ENCODE measurements at regions not wholly inside any gene's neighbourhood (a gene's known extent, or its start where the extent isn't known, plus 50 kb on each side); places are given as distances from the start of the nearest gene placed in this dataset.

DNA sequence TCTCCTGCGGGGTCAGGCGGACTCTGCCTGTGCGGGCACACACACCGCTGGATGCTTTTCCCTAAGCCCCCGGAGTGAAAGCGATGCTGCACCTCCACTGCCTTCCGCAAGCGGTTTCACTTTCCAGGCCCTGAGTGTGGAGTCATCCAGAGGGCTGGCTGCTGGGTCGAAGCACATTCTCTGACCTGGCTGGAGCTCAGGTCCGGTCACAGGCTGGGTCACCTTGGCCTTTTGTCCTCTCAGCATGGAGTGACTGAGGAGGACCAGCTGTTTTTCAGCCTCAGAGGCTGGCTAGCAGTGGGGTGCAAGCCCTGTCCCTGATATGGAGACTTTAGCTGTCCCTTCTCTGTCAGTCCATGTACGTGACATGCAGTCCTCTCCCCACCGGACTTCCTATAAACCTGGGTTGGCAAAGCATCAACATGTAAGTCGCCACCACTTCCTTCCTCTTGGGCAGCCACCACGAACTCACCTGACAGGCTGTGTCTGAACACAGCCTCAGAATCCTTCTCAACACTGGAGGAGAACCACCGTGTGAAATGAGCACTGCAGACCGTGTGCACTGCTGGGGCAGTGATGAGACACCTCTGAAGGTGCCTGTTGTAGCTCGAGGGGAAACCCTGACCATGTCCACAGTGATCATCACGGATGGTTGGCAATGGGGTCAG is 51.3 kb downstream of the GADD45G start:
- 67 to 73% methylated on average over 8 to 18 of the region's 18 CpGs for WGBS, 2 donors
- intact Hi-C loops (cut with DNase I; ENCODE audit: low total_unique reads) = no loop called here
- DNase-seq = peak; percentile 73

DNA sequence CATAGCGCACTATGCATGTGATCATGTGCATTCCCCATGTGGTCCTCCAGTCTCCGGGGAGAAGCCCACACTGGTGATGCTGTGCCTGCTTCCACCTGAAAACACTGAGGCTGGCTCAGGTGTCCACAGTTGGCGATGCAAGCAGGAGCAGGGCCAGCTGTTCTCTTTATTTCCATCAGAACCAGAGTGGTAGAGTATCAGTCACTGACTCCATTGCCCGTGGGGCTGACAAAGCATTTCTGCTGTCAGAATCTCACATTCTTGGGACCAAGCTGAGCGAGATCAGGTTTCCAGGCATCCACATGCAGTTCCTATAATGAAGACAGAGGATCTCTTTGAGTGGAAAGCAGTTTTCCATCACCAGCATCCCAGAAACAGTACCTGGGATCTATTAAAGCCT is 52.5 kb downstream of the GADD45G start:
- no peak overlapping the region for H3K4me3 ChIP-seq
- no peak for DNase-seq
- no peaks in the 10 kb centered on the region for H3K27me3 ChIP-seq
- WGBS, 2 donors = 83 to 97% methylated on average over 5 of the region's 5 CpGs
- H3K36me3 ChIP-seq (ENCODE audit: low read depth, missing control alignments) = no peaks in the 10 kb centered on the region
- H3K4me1 ChIP-seq = peaks cover 42% of the 10 kb centered on the region
- TF ChIP-seq POLR2A (IDR thresholded peaks at IDR 0.05) = no peak
- TF ChIP-seq, protein P1, sequence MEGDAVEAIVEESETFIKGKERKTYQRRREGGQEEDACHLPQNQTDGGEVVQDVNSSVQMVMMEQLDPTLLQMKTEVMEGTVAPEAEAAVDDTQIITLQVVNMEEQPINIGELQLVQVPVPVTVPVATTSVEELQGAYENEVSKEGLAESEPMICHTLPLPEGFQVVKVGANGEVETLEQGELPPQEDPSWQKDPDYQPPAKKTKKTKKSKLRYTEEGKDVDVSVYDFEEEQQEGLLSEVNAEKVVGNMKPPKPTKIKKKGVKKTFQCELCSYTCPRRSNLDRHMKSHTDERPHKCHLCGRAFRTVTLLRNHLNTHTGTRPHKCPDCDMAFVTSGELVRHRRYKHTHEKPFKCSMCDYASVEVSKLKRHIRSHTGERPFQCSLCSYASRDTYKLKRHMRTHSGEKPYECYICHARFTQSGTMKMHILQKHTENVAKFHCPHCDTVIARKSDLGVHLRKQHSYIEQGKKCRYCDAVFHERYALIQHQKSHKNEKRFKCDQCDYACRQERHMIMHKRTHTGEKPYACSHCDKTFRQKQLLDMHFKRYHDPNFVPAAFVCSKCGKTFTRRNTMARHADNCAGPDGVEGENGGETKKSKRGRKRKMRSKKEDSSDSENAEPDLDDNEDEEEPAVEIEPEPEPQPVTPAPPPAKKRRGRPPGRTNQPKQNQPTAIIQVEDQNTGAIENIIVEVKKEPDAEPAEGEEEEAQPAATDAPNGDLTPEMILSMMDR (IDR thresholded peaks at IDR 0.05) = no peak
- no peak overlapping the region for H3K27ac ChIP-seq
- H3K9me3 ChIP-seq = no peaks in the 10 kb centered on the region
- intact Hi-C loops (cut with DNase I; ENCODE audit: low total_unique reads) = no loop called here

More for the DNA sequence above, 51.3 kb downstream of the GADD45G start:
- Histone ChIP-seq H3K27me3 (no peaks in the 10 kb centered on the region), H3K36me3 (ENCODE audit: low read depth, missing control alignments) (no peaks in the 10 kb centered on the region), H3K4me1 (peaks cover 30% of the 10 kb centered on the region), H3K9me3 (no peaks in the 10 kb centered on the region), H3K27ac (peak overlapping the region in 1 of 2 donors; percentile 2), H3K4me3 (no peak overlapping the region)
- TF ChIP-seq, protein P1 (IDR thresholded peaks at IDR 0.05) = no peak
- TF ChIP-seq POLR2A (IDR thresholded peaks at IDR 0.05) = no peak

DNA sequence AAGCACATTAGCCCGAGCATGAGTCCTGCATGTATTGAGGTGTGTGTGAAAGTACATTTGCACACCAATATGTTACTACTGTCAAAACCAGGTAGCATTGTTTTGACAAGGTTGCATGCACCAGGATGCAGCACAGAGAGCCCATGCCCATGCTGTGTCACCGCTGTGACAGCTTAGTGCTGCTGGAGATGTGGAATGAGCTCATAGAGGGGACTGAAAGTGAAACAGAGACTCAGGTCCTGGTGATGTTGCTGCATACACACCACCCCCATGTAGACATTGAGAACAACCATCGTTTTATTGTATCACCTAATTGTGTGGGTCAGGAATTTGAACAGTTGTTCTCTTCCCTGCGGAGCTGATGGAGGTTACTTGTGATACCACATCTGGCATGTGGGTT is 53.0 kb downstream of the GADD45G start:
- TF ChIP-seq POLR2A (IDR thresholded peaks at IDR 0.05) = no peak
- TF ChIP-seq, protein P1 (IDR thresholded peaks at IDR 0.05) = no peak
- H3K27me3 ChIP-seq = no peaks in the 10 kb centered on the region
- 84 to 85% methylated on average over 4 of the region's 4 CpGs for WGBS, 2 donors
- peaks cover 47% of the 10 kb centered on the region for H3K4me1 ChIP-seq
- DNase-seq = no peak
- H3K4me3 ChIP-seq = no peak overlapping the region
- H3K36me3 ChIP-seq (ENCODE audit: low read depth, missing control alignments) = no peaks in the 10 kb centered on the region
- H3K27ac ChIP-seq = no peak overlapping the region
- intact Hi-C loops (cut with DNase I; ENCODE audit: low total_unique reads) = no loop called here
- no peaks in the 10 kb centered on the region for H3K9me3 ChIP-seq

DNA sequence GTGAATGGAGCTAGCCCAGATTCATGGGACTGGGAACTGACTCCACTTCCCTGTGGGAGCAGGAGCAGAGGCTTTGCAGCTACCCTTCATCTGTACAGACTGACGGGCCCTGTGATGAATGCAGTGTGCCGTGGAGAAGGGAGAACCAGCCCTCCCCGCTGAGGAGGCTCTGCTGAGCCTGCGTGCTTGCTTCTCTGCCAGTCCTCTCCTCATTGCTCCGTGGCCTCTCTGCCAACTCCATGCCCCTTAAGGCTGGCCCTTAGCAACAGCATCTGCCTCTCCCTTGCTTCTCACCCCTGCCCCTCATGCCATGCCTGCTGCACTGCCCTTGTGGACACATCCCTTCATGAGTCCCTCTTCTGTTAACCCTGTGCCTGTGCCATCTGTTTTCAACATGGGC is 53.6 kb downstream of the GADD45G start:
- TF ChIP-seq, protein P1 (IDR thresholded peaks at IDR 0.05) = no peak
- no peak for TF ChIP-seq POLR2A (IDR thresholded peaks at IDR 0.05)
- Histone ChIP-seq H3K27ac (no peak overlapping the region), H3K4me1 (peaks cover 53% of the 10 kb centered on the region), H3K27me3 (no peaks in the 10 kb centered on the region), H3K36me3 (ENCODE audit: low read depth, missing control alignments) (no peaks in the 10 kb centered on the region), H3K4me3 (no peak overlapping the region), H3K9me3 (no peaks in the 10 kb centered on the region)
- intact Hi-C loops (cut with DNase I; ENCODE audit: low total_unique reads) = no loop called here
- whole genome bisulfite sequencing, 2 donors = 82 to 88% methylated on average over 5 of the region's 5 CpGs
- no peak for DNase-seq

DNA sequence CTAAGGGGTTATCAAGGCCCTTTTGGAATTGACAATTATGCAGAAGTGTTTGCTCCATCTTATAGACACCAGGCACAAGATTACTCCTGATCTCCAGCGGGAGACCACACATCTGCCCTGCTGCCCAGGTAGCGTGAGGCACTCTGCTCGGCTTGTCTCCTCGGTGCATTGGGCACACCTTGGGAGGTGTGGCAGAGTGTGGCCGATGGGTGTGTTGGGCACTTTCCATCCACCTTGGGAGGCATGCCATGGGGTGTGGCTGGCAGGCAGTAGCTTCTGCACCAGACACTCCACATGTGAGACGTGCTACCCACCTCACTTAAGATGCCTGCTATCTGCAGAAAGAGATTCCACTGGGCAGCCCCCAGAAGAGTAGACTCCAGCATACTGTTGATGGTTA is 54.1 kb downstream of the GADD45G start:
- H3K4me3 ChIP-seq = no peak overlapping the region
- 83 to 87% methylated on average over 6 of the region's 6 CpGs for WGBS, 2 donors
- H3K27ac ChIP-seq = no peak overlapping the region
- no peak for TF ChIP-seq POLR2A (IDR thresholded peaks at IDR 0.05)
- intact Hi-C loops (cut with DNase I; ENCODE audit: low total_unique reads) = no loop called here
- no peaks in the 10 kb centered on the region for H3K27me3 ChIP-seq
- H3K4me1 ChIP-seq = peaks cover 51% of the 10 kb centered on the region
- no peaks in the 10 kb centered on the region for H3K9me3 ChIP-seq
- DNase-seq = no peak
- no peaks in the 10 kb centered on the region for H3K36me3 ChIP-seq (ENCODE audit: low read depth, missing control alignments)

Measured in testis (tissue), 2 donors.